Left ventricle myocardium inferior (tissue), 1 donor: ENCODE measurements at regions not wholly inside any gene's neighbourhood (a gene's known extent, or its start where the extent isn't known, plus 50 kb on each side); places are given as distances from the start of the nearest gene placed in this dataset.

Source experiments
- DNase-seq: peaks from one replicate; pipeline ENCODE4 v3.0.0-alpha.2; 2020
- H3K27ac ChIP-seq: fragments of 200-600 bp; replicated peaks from 2 replicates; pipeline ENCODE4 v1.8.0; 2021
- H3K27me3 ChIP-seq: fragments of 200-600 bp; 2 replicates; pipeline ENCODE4 v1.8.0; 2021; ENCODE audit warnings: low read depth
- H3K36me3 ChIP-seq: fragments of 200-600 bp; 2 replicates; pipeline ENCODE4 v1.8.0; 2021
- H3K4me1 ChIP-seq: fragments of 200-600 bp; 2 replicates; pipeline ENCODE4 v1.8.0; 2021
- H3K4me3 ChIP-seq: fragments of 200-600 bp; 2 replicates; pipeline ENCODE4 v1.8.0; 2021; ENCODE audit warnings: mild to moderate bottlenecking, moderate library complexity
- H3K9me3 ChIP-seq: fragments of 200-600 bp; replicated peaks from 2 replicates; pipeline ENCODE4 v1.8.0; 2021
- intact Hi-C: fragments of 100-400 bp; cut with micrococcal nuclease; formaldehyde crosslinking; loops from one replicate; pipeline ENCODE4 v1.11.0; 2022
- TF ChIP-seq, protein P1 (sequence below): fragments of 200-600 bp; IDR thresholded peaks from 2 replicates; pipeline ENCODE4 v1.8.0; 2021; ENCODE audit warnings: antibody characterized with exemption, mild to moderate bottlenecking, borderline replicate concordance
- donor health status: DM: no; HTN: yes; CAD: no; lungs with severe emphysema.

DNA sequence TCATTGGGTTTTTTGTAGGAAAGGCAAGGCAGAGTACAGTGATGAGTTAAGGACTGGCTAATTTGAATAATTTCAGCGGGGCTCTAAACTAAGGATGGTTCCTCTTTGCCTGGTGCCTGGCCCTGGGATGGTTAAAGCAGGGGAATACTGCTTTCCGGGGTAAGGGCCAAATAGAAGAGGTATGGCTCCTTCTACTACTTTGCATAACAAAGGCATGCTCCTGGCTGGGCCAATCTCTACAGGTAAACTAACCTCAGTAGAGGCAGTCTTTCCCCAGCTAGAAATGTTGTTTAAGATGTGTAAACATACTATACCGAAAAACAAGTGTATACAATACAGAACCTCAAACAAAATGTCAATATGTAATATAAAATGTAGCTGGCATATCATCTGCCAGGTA, 1239.0 kb downstream of the SLC16A7 start:
- Histone ChIP-seq H3K27me3 (no peaks in the 10 kb centered on the region), H3K9me3 (no peaks in the 10 kb centered on the region), H3K36me3 (no peaks in the 10 kb centered on the region), H3K27ac (no peak overlapping the region), H3K4me3 (no peak overlapping the region), H3K4me1 (no peaks in the 10 kb centered on the region)
- intact Hi-C loops: no loop called here
- no peak for DNase-seq
- TF ChIP-seq, protein P1, sequence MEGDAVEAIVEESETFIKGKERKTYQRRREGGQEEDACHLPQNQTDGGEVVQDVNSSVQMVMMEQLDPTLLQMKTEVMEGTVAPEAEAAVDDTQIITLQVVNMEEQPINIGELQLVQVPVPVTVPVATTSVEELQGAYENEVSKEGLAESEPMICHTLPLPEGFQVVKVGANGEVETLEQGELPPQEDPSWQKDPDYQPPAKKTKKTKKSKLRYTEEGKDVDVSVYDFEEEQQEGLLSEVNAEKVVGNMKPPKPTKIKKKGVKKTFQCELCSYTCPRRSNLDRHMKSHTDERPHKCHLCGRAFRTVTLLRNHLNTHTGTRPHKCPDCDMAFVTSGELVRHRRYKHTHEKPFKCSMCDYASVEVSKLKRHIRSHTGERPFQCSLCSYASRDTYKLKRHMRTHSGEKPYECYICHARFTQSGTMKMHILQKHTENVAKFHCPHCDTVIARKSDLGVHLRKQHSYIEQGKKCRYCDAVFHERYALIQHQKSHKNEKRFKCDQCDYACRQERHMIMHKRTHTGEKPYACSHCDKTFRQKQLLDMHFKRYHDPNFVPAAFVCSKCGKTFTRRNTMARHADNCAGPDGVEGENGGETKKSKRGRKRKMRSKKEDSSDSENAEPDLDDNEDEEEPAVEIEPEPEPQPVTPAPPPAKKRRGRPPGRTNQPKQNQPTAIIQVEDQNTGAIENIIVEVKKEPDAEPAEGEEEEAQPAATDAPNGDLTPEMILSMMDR: no peak

DNA sequence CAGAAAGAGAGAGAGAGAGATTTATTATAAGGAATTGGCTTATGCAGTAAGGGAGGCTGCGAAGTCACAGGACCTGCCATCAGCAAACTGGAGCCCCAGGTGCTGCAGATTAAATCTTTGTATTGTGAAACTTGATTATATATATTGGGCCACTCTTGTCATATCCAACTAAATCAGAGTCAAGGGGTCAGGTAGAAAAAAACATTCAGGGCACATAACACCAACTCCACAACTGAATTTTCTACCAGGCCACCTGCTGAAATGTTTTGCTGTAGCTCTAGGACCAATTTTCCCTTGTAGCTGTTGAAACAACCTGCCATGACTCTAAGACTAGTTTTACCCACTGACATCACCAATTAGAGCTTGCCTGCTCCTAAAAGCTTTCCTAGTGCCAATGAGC, 1240.8 kb downstream of the SLC16A7 start:
- intact Hi-C loops: no loop called here
- Histone ChIP-seq H3K36me3 (no peaks in the 10 kb centered on the region), H3K27me3 (no peaks in the 10 kb centered on the region), H3K27ac (no peak overlapping the region), H3K9me3 (no peaks in the 10 kb centered on the region), H3K4me3 (no peak overlapping the region), H3K4me1 (no peaks in the 10 kb centered on the region)
- DNase-seq: no peak
- TF ChIP-seq, protein P1: no peak

- TF ChIP-seq, protein P1: no peak
- Histone ChIP-seq H3K27ac (no peak overlapping the region), H3K4me3 (no peak overlapping the region), H3K36me3 (no peaks in the 10 kb centered on the region), H3K27me3 (no peaks in the 10 kb centered on the region), H3K9me3 (no peaks in the 10 kb centered on the region), H3K4me1 (no peaks in the 10 kb centered on the region)
- intact Hi-C loops: no loop called here
- DNase-seq: no peak
Observed at GRCh38 chr12:60842181-60842580, 1246.4 kb downstream of the SLC16A7 start.

DNA sequence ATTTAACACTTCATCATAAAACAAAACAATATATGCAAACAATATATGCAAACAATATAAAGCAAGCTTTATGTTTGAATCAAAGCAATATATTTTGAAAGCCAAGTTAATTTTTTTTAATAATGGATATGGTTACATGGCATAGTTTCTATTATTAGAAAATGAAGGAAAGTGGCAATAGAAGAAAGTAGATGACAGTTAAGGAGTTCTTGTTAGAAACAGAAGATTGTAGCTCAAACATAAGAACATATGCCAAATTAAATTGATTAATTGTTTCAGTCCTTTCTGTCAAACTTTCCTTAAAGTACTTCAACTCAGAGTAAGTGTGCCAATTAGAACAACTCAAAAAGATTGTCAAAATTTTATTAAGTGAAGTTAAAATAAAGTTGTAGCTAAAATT, 1248.3 kb downstream of the SLC16A7 start:
- Histone ChIP-seq H3K27ac (no peak overlapping the region), H3K4me1 (no peaks in the 10 kb centered on the region), H3K9me3 (no peaks in the 10 kb centered on the region), H3K36me3 (no peaks in the 10 kb centered on the region), H3K4me3 (no peak overlapping the region), H3K27me3 (no peaks in the 10 kb centered on the region)
- intact Hi-C loops: no loop called here
- no peak for DNase-seq
- TF ChIP-seq, protein P1: no peak

DNA sequence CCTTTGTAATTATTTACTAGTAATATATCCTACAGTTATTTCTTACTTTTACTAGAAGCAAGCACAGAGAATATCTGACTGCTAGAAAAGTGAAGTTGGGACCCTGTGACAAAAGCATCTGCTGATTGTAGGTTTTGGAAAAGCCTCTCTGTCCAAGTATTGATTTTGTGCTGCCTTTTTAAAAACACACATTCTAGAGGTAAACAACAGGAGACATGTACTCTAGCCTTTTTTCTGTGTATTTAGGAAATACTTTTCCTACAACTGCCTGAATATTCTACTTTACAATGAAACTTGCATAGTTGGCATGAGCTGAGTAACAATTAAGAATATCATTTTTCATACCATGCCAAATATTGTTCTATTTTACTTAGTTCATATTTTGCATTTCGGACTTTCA, 1249.0 kb downstream of the SLC16A7 start:
- no peak for DNase-seq
- no peaks in the 10 kb centered on the region for H3K9me3 ChIP-seq
- intact Hi-C loops: no loop called here
- no peaks in the 10 kb centered on the region for H3K27me3 ChIP-seq
- no peak overlapping the region for H3K27ac ChIP-seq
- H3K4me3 ChIP-seq: no peak overlapping the region
- TF ChIP-seq, protein P1: no peak
- no peaks in the 10 kb centered on the region for H3K36me3 ChIP-seq
- H3K4me1 ChIP-seq: no peaks in the 10 kb centered on the region

DNA sequence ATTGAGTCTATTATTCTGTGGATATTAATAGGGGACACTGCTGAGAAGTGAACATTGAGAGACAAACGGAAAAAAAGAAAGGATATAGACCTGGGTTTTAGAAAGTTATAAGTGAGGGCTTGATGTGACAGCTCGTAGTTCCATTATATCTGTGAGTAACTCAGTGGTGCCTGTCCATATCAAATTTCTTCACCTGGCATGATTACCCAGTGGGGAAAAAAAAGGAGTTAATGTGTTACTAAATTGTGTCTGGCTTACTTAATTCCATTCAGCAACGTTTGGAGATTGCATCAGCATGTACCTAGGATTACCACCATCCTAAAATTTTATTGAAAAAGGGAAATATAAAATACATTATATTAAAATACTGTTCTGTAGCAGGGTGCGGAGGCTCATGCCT, 1249.9 kb downstream of the SLC16A7 start:
- TF ChIP-seq, protein P1: no peak
- no peak for DNase-seq
- H3K36me3 ChIP-seq: no peaks in the 10 kb centered on the region
- H3K4me3 ChIP-seq: no peak overlapping the region
- no peak overlapping the region for H3K27ac ChIP-seq
- intact Hi-C loops: no loop called here
- no peaks in the 10 kb centered on the region for H3K9me3 ChIP-seq
- H3K4me1 ChIP-seq: no peaks in the 10 kb centered on the region
- no peaks in the 10 kb centered on the region for H3K27me3 ChIP-seq
